ENCODE measurements at regions not wholly inside any gene's neighbourhood (a gene's known extent, or its start where the extent isn't known, plus 50 kb on each side); places are given as distances from the start of the nearest gene placed in this dataset.

DNA sequence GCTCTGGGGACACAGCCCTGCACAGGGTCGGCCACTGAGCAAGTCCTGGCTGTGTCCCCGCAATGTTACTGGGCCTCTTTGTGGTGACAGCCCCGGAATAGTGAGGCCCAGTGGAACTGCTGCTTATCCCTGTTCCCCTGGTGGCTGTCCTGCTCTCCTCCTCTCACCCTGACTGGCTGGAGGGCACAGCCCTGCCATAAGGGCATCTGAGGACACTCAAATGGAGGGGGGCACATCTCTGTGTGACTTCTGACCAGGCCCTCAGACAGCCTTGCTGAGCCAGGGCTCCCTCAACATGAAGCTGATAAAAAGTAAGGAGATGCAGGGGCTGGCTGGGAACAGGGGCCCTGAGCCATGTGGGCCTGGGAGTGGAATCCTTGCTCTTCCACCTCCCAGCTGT is 127.4 kb upstream of the ATP2B2 start:
- TF ChIP-seq ARNTL (CRISPR knock-in tag; IDR thresholded peaks at IDR 0.05; ENCODE audit: borderline replicate concordance, low read depth) (no peak), RARB (CRISPR knock-in tag; IDR thresholded peaks at IDR 0.05) (no peak), ZNF565 (CRISPR knock-in tag; conservative IDR thresholded peaks at IDR 0.05; ENCODE audit: low read depth) (no peak), PPARA (CRISPR knock-in tag; IDR thresholded peaks at IDR 0.05; ENCODE audit: borderline replicate concordance) (no peak), ZFP30 (CRISPR knock-in tag; IDR thresholded peaks at IDR 0.05) (no peak), GLIS3 (CRISPR knock-in tag; IDR thresholded peaks at IDR 0.05) (no peak), CSDC2 (CRISPR knock-in tag; IDR thresholded peaks at IDR 0.05) (no peak), ZFP3 (CRISPR knock-in tag; IDR thresholded peaks at IDR 0.05) (no peak), ISL1 (CRISPR knock-in tag; IDR thresholded peaks at IDR 0.05) (no peak)
- TF ChIP-seq, protein P1, sequence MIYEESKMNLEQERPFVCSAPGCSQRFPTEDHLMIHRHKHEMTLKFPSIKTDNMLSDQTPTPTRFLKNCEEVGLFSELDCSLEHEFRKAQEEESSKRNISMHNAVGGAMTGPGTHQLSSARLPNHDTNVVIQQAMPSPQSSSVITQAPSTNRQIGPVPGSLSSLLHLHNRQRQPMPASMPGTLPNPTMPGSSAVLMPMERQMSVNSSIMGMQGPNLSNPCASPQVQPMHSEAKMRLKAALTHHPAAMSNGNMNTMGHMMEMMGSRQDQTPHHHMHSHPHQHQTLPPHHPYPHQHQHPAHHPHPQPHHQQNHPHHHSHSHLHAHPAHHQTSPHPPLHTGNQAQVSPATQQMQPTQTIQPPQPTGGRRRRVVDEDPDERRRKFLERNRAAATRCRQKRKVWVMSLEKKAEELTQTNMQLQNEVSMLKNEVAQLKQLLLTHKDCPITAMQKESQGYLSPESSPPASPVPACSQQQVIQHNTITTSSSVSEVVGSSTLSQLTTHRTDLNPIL (CRISPR knock-in tag; IDR thresholded peaks at IDR 0.05; ENCODE audit: low read depth): no peak
- TF ChIP-seq, protein P2, sequence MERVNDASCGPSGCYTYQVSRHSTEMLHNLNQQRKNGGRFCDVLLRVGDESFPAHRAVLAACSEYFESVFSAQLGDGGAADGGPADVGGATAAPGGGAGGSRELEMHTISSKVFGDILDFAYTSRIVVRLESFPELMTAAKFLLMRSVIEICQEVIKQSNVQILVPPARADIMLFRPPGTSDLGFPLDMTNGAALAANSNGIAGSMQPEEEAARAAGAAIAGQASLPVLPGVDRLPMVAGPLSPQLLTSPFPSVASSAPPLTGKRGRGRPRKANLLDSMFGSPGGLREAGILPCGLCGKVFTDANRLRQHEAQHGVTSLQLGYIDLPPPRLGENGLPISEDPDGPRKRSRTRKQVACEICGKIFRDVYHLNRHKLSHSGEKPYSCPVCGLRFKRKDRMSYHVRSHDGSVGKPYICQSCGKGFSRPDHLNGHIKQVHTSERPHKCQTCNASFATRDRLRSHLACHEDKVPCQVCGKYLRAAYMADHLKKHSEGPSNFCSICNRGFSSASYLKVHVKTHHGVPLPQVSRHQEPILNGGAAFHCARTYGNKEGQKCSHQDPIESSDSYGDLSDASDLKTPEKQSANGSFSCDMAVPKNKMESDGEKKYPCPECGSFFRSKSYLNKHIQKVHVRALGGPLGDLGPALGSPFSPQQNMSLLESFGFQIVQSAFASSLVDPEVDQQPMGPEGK (CRISPR knock-in tag; IDR thresholded peaks at IDR 0.05; ENCODE audit: borderline replicate concordance): no peak
- TF ChIP-seq, protein P3, sequence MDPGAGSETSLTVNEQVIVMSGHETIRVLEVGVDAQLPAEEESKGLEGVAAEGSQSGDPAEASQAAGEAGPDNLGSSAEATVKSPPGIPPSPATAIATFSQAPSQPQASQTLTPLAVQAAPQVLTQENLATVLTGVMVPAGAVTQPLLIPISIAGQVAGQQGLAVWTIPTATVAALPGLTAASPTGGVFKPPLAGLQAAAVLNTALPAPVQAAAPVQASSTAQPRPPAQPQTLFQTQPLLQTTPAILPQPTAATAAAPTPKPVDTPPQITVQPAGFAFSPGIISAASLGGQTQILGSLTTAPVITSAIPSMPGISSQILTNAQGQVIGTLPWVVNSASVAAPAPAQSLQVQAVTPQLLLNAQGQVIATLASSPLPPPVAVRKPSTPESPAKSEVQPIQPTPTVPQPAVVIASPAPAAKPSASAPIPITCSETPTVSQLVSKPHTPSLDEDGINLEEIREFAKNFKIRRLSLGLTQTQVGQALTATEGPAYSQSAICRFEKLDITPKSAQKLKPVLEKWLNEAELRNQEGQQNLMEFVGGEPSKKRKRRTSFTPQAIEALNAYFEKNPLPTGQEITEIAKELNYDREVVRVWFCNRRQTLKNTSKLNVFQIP (CRISPR knock-in tag; IDR thresholded peaks at IDR 0.05; ENCODE audit: borderline replicate concordance, low read depth): no peak
